H1 (cell line): ENCODE measurements at regions not wholly inside any gene's neighbourhood (a gene's known extent, or its start where the extent isn't known, plus 50 kb on each side); places are given as distances from the start of the nearest gene placed in this dataset.
"Not testable (repeated sequence)": the region's sequence is repeated elsewhere in the genome, so short reads cannot be mapped to it uniquely, and the experiment has no call there.

Experiments used
- CTCF ChIA-PET: fragments of 300-600 bp; sonication (Branson Sonifier 250); formaldehyde crosslinking; loops from one replicate; lab custom pipeline; 2021; ENCODE audit not compliant: partially characterized antibody; lab: Charles Lee
- POLR2A ChIA-PET: fragments of 300-600 bp; sonication (Branson Sonifier 250); formaldehyde crosslinking; loops from one replicate; lab custom pipeline; 2021; ENCODE audit warnings: inconsistent platforms; ENCODE audit not compliant: partially characterized antibody; lab: Charles Lee
- DNase-seq, 2 experiments: peaks; one replicate each; pipeline versions ENCODE4 v3.0.0 to v3.0.0-alpha.2; 2010 to 2022; ENCODE audit warnings: low spot score in 2 of 2, low read depth in 1 of 2, mixed read lengths in 1 of 2
- FAIRE-seq: peaks from 2 replicates; lab custom pipeline; 2011; peaks lifted over from hg19 to GRCh38; lab: Jason Lieb, UNC
- H2AFZ ChIP-seq: 2 replicates; pipeline ENCODE4 v1.8.1; 2012; ENCODE audit warnings: low read length, inconsistent platforms
- H2AK5ac ChIP-seq: 2 replicates; pipeline ENCODE4 v1.6.1; 2013; ENCODE audit warnings: low read depth, low read length
- H2BK120ac ChIP-seq: replicated peaks from 2 replicates; pipeline ENCODE3; 2013; ENCODE audit warnings: low read depth, low read length, inconsistent platforms
- H2BK12ac ChIP-seq: 2 replicates; pipeline ENCODE4 v1.6.1; 2013; ENCODE audit warnings: low read depth, low read length
- H2BK15ac ChIP-seq: 2 replicates; pipeline ENCODE4 v1.6.1; 2013; ENCODE audit warnings: low read length
- H2BK20ac ChIP-seq: 2 replicates; pipeline ENCODE4 v1.6.1; 2013; ENCODE audit warnings: low read length
- H2BK5ac ChIP-seq: 2 replicates; pipeline ENCODE4 v1.6.1; 2013; ENCODE audit warnings: low read depth, low read length
- H3K14ac ChIP-seq: 2 replicates; pipeline ENCODE4 v1.6.1; 2013; ENCODE audit warnings: inconsistent platforms; ENCODE audit not compliant: insufficient read length
- H3K18ac ChIP-seq: 2 replicates; pipeline ENCODE4 v1.6.1; 2013; ENCODE audit warnings: low read length; ENCODE audit errors: extremely low read depth
- H3K23ac ChIP-seq: 2 replicates; pipeline ENCODE4 v1.6.1; 2013; ENCODE audit warnings: inconsistent platforms; ENCODE audit not compliant: insufficient read length
- H3K23me2 ChIP-seq: 2 replicates; pipeline ENCODE4 v1.6.1; 2013; ENCODE audit warnings: low read depth, low read length
- H3K27ac ChIP-seq: 2 replicates; pipeline ENCODE4 v1.6.1; 2011; ENCODE audit warnings: low read depth, low read length, inconsistent platforms
- H3K27me3 ChIP-seq, 4 experiments: replicated peaks in 1 of 4; 1 replicate in 1 of 4; 2 replicates in 3 of 4; pipeline versions ENCODE4 v1.6.1 to v1.8.1; 2011 to 2013; ENCODE audit warnings: low read length in 3 of 4, mild to moderate bottlenecking in 3 of 4, inconsistent platforms in 2 of 4, mixed read lengths in 2 of 4, moderate library complexity in 1 of 4; ENCODE audit not compliant: control insufficient read depth in 3 of 4, insufficient read depth in 3 of 4; ENCODE audit errors: extremely low read depth in 1 of 4
- H3K36me3 ChIP-seq, 4 experiments: 2 replicates each; pipeline versions ENCODE4 v1.6.1 to v1.8.1; 2011 to 2013; ENCODE audit warnings: mild to moderate bottlenecking in 4 of 4, low read length in 3 of 4, moderate library complexity in 2 of 4, control low read depth in 1 of 4, inconsistent platforms in 1 of 4; ENCODE audit not compliant: insufficient read depth in 4 of 4, control insufficient read depth in 2 of 4
- H3K4ac ChIP-seq: replicated peaks from 2 replicates; pipeline ENCODE3; 2013; ENCODE audit warnings: low read length, low read depth, mixed read lengths, inconsistent platforms; ENCODE audit not compliant: insufficient read length
- H3K4me1 ChIP-seq, 4 experiments: replicated peaks in 1 of 4; 1 replicate in 1 of 4; 2 replicates in 3 of 4; pipeline versions ENCODE4 v1.6.1 to v1.8.1; 2011 to 2013; ENCODE audit warnings: low read length in 3 of 4, inconsistent platforms in 2 of 4, mixed read lengths in 1 of 4; ENCODE audit not compliant: insufficient read depth in 4 of 4, control insufficient read depth in 3 of 4
- H3K4me2 ChIP-seq, 2 experiments: 2 replicates each; pipeline versions ENCODE4 v1.6.1 to v1.8.1; 2011 to 2013; ENCODE audit warnings: low read depth in 2 of 2, low read length in 2 of 2, control low read depth in 1 of 2, inconsistent platforms in 1 of 2, mild to moderate bottlenecking in 1 of 2; ENCODE audit not compliant: insufficient read depth in 1 of 2
- H3K4me3 ChIP-seq, 4 experiments: fragments of 200-600, 300-600 bp in 1 of 4; sonication (generic), shearing (Covaris generic), sonication (Bioruptor Twin) in 1 of 4; 2 replicates each; pipeline versions ENCODE4 v1.5.1 to v1.8.1; 2011 to 2016; ENCODE audit warnings: low read length in 4 of 4, low read depth in 3 of 4, control low read depth in 2 of 4, inconsistent platforms in 2 of 4, mild to moderate bottlenecking in 2 of 4, mixed read lengths in 1 of 4, moderate library complexity in 1 of 4; ENCODE audit not compliant: insufficient read depth in 2 of 4; ENCODE audit errors: extremely low read depth in 1 of 4
- H3K56ac ChIP-seq: replicated peaks from 2 replicates; pipeline ENCODE3; 2013; ENCODE audit warnings: low read depth, mild to moderate bottlenecking, mixed read lengths, low read length, inconsistent platforms; ENCODE audit not compliant: insufficient read length
- H3K79me1 ChIP-seq: 2 replicates; pipeline ENCODE4 v1.6.1; 2013; ENCODE audit warnings: low read depth, low read length, control low read depth
- H3K79me2 ChIP-seq, 2 experiments: 2 replicates each; pipeline versions ENCODE4 v1.6.1 to v1.8.1; 2012 to 2013; ENCODE audit warnings: low read length in 2 of 2, mild to moderate bottlenecking in 2 of 2, inconsistent platforms in 1 of 2; ENCODE audit not compliant: insufficient read depth in 2 of 2, control insufficient read depth in 1 of 2
- H3K9ac ChIP-seq, 4 experiments: replicated peaks in 1 of 4; 1 replicate in 1 of 4; 2 replicates in 3 of 4; pipeline versions ENCODE4 v1.6.1 to v1.8.1; 2011 to 2013; ENCODE audit warnings: low read depth in 3 of 4, low read length in 3 of 4, control low read depth in 2 of 4, mild to moderate bottlenecking in 2 of 4, moderate library complexity in 2 of 4, inconsistent platforms in 1 of 4; ENCODE audit errors: extremely low read depth in 1 of 4
- H3K9me3 ChIP-seq, 2 experiments: 2 replicates each; pipeline versions ENCODE4 v1.6.1 to v1.8.1; 2012 to 2013; ENCODE audit warnings: mild to moderate bottlenecking in 2 of 2, moderate library complexity in 2 of 2, control low read depth in 1 of 2, inconsistent platforms in 1 of 2, low read depth in 1 of 2, low read length in 1 of 2, mixed read lengths in 1 of 2; ENCODE audit not compliant: insufficient read depth in 2 of 2
- H4K20me1 ChIP-seq, 2 experiments: replicated peaks in 1 of 2; 2 replicates each; pipeline versions ENCODE3 to v1.8.1; 2011 to 2013; ENCODE audit warnings: inconsistent platforms in 2 of 2, low read length in 2 of 2, mild to moderate bottlenecking in 1 of 2; ENCODE audit not compliant: insufficient read depth in 2 of 2, control insufficient read depth in 1 of 2
- H4K5ac ChIP-seq: 2 replicates; pipeline ENCODE4 v1.6.1; 2013; ENCODE audit warnings: low read length, low read depth, mixed read lengths, inconsistent platforms; ENCODE audit not compliant: insufficient read length
- H4K8ac ChIP-seq: 2 replicates; pipeline ENCODE4 v1.8.0; 2013; ENCODE audit warnings: mild to moderate bottlenecking, moderate library complexity, low read length, inconsistent platforms; ENCODE audit not compliant: insufficient read depth; ENCODE audit errors: extremely low read depth
- H4K91ac ChIP-seq: replicated peaks from 2 replicates; pipeline ENCODE3; 2013; ENCODE audit warnings: low read length, mixed read lengths, inconsistent platforms; ENCODE audit not compliant: insufficient read length
- WGBS, 2 experiments: shearing (Covaris generic) in 1 of 2; methylation state at CpG; one replicate each; pipeline versions ENCODE4 v1.1.6 to v1.1.7; 2013 to 2015; ENCODE audit warnings: low lambda C conversion rate in 2 of 2, mixed read lengths in 2 of 2, inconsistent platforms in 1 of 2, low coverage in 1 of 2, missing lambda C conversion rate in 1 of 2; ENCODE audit not compliant: insufficient replicate concordance in 2 of 2, insufficient coverage in 1 of 2, insufficient read length in 1 of 2; ENCODE audit errors: extremely low coverage in 1 of 2, missing lambda C conversion rate in 1 of 2; 5-methylcytosine and 5-hydroxymethylcytosine counted together

GRCh38 chr4:131723069-131723468 is 1426.0 kb upstream of the PCDH10 start:
- H3K23ac ChIP-seq, POLR2A ChIA-PET, H3K14ac ChIP-seq, H2BK12ac ChIP-seq, CTCF ChIA-PET, H3K4me1 ChIP-seq, FAIRE-seq, H3K79me2 ChIP-seq, H2BK120ac ChIP-seq, H2AK5ac ChIP-seq, H2BK20ac ChIP-seq, H4K8ac ChIP-seq, H3K4me2 ChIP-seq, H3K56ac ChIP-seq, H4K91ac ChIP-seq, H2AFZ ChIP-seq, H3K9ac ChIP-seq, H3K23me2 ChIP-seq, H3K27ac ChIP-seq, H3K18ac ChIP-seq, H2BK5ac ChIP-seq, H3K4ac ChIP-seq, H2BK15ac ChIP-seq, H3K4me3 ChIP-seq, DNase-seq, H3K36me3 ChIP-seq, H3K27me3 ChIP-seq, H3K79me1 ChIP-seq, H4K20me1 ChIP-seq, H4K5ac ChIP-seq: not testable (repeated sequence)
- peaks cover 0 to 20% of the 10 kb centered on the region in 2 experiments; a peak in 2 of 4 replicates for H3K9me3 ChIP-seq
- WGBS, 2 experiments: 94 to 100% methylated on average over 4 to 13 of the region's 24 CpGs

DNA sequence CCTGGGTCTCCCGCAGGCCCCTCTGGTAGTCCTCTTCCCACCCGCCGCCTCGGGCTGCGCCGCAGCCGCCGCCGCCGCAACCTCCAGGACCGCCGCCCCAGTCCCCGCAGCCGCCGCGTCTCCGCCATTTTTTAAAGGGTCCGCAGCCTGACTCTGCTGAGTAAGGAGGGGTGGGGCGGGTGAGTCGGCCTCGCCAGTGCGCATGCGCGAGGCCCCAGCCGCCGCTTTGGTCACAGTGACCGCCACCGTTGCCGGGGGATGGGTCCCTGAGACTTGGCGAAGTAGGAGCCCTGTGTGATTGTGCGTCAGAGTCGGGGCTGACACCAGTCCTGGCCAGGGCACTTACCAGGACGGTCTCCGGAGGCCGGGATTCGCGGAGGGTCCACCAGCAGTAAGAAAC is 1424.2 kb upstream of the PCDH10 start:
- H3K56ac ChIP-seq, H2BK12ac ChIP-seq, H2AK5ac ChIP-seq, CTCF ChIA-PET, H3K4ac ChIP-seq, H3K18ac ChIP-seq, H4K91ac ChIP-seq, H4K8ac ChIP-seq, H3K9ac ChIP-seq, H2BK120ac ChIP-seq, H2BK5ac ChIP-seq, H3K23ac ChIP-seq, POLR2A ChIA-PET, H2BK15ac ChIP-seq, H3K14ac ChIP-seq, H2AFZ ChIP-seq, H3K36me3 ChIP-seq, H3K27me3 ChIP-seq, H3K4me1 ChIP-seq, H2BK20ac ChIP-seq, H3K79me1 ChIP-seq, H4K5ac ChIP-seq, H3K79me2 ChIP-seq, H3K23me2 ChIP-seq, H4K20me1 ChIP-seq, FAIRE-seq, H3K4me2 ChIP-seq, H3K27ac ChIP-seq, DNase-seq: not testable (repeated sequence)
- WGBS, 2 experiments: 99% methylated on average over 13 of the region's 37 CpGs; no CpG with 5 or more reads in 1 of the 2 experiments
- H3K9me3 ChIP-seq: peaks cover 0 to 33% of the 10 kb centered on the region in 2 experiments; a peak in 2 of 4 replicates
- H3K4me3 ChIP-seq: 0 out of 8 replicates have a peak overlapping the region, but pooled peaks of 1 of the 4 experiments have one; percentile 34
